Mesodermal cell (in vitro differentiated cells): ENCODE measurements at regions not wholly inside any gene's neighbourhood (a gene's known extent, or its start where the extent isn't known, plus 50 kb on each side); places are given as distances from the start of the nearest gene placed in this dataset.

Source experiments
- H3K27ac ChIP-seq: 2 replicates; pipeline ENCODE4 v1.7.0; 2013; ENCODE audit warnings: mild to moderate bottlenecking, low read depth, low read length, moderate library complexity; ENCODE audit not compliant: severe bottlenecking
- H3K36me3 ChIP-seq: 2 replicates; pipeline ENCODE4 v1.7.1; 2013; ENCODE audit warnings: mild to moderate bottlenecking, low read length, moderate library complexity; ENCODE audit not compliant: control insufficient read depth, insufficient read depth
- H3K4me1 ChIP-seq: one replicate; pipeline ENCODE4 v1.7.1; 2013; ENCODE audit warnings: mild to moderate bottlenecking, low read length; ENCODE audit not compliant: insufficient read depth, control insufficient read depth, poor library complexity, severe bottlenecking
- H3K4me3 ChIP-seq: 2 replicates; pipeline ENCODE4 v1.7.0; 2013; ENCODE audit warnings: low read length, control low read depth, mild to moderate bottlenecking; ENCODE audit not compliant: insufficient read depth, poor library complexity, severe bottlenecking; ENCODE audit errors: extremely low read depth
- H3K9me3 ChIP-seq: 2 replicates; pipeline ENCODE4 v1.7.1; 2013; ENCODE audit warnings: mild to moderate bottlenecking, low read length, moderate library complexity; ENCODE audit not compliant: control insufficient read depth
- WGBS, 2 experiments: methylation state at CpG; one replicate each; pipeline ENCODE4 v1.1.5; 2013; ENCODE audit warnings: missing lambda C conversion rate in 2 of 2; ENCODE audit not compliant: insufficient coverage in 2 of 2; 5-methylcytosine and 5-hydroxymethylcytosine counted together

GRCh38 chr16:86018941-86019340 is 120.0 kb downstream of the IRF8 start:
- peak overlapping the region; percentile 42 for H3K27ac ChIP-seq
- 78 to 90% methylated on average over 3 of the region's 8 CpGs for WGBS, 2 experiments

GRCh38 chr16:86019446-86020047 is 120.6 kb downstream of the IRF8 start:
- H3K4me3 ChIP-seq: no peak overlapping the region

More at GRCh38 chr16:86018941-86019340, 120.0 kb downstream of the IRF8 start:
- Histone ChIP-seq H3K4me3 (no peak overlapping the region), H3K36me3 (no peaks in the 10 kb centered on the region), H3K9me3 (peaks cover 10% of the 10 kb centered on the region), H3K4me1 (no peaks in the 10 kb centered on the region)

GRCh38 chr16:86020971-86021370 is 122.0 kb downstream of the IRF8 start:
- no peak overlapping the region for H3K27ac ChIP-seq
- 85 to 89% methylated on average over 6 of the region's 7 CpGs for WGBS, 2 experiments
- H3K9me3 ChIP-seq: peaks cover 10% of the 10 kb centered on the region
- H3K4me3 ChIP-seq: no peak overlapping the region
- H3K36me3 ChIP-seq: no peaks in the 10 kb centered on the region
- no peaks in the 10 kb centered on the region for H3K4me1 ChIP-seq

More at GRCh38 chr16:86019446-86020047, 120.6 kb downstream of the IRF8 start:
- Histone ChIP-seq H3K36me3 (no peaks in the 10 kb centered on the region), H3K27ac (no peak overlapping the region), H3K4me1 (no peaks in the 10 kb centered on the region), H3K9me3 (peaks cover 10% of the 10 kb centered on the region)
- WGBS, 2 experiments: 61 to 65% methylated on average over 11 of the region's 14 CpGs

- no peaks in the 10 kb centered on the region for H3K4me1 ChIP-seq
- WGBS, 2 experiments: 67 to 70% methylated on average over 5 to 7 of the region's 7 CpGs
- no peaks in the 10 kb centered on the region for H3K36me3 ChIP-seq
- peaks cover 10% of the 10 kb centered on the region for H3K9me3 ChIP-seq
- H3K4me3 ChIP-seq: no peak overlapping the region
- no peak overlapping the region for H3K27ac ChIP-seq
Measured at GRCh38 chr16:86022381-86022960, 123.5 kb downstream of the IRF8 start.

- H3K4me3 ChIP-seq: no peak overlapping the region
- H3K4me1 ChIP-seq: no peaks in the 10 kb centered on the region
- H3K9me3 ChIP-seq: peaks cover 9% of the 10 kb centered on the region
- H3K27ac ChIP-seq: no peak overlapping the region
- no peaks in the 10 kb centered on the region for H3K36me3 ChIP-seq
Measured at GRCh38 chr16:86024210-86024609, 125.2 kb downstream of the IRF8 start.

GRCh38 chr16:86025706-86026105 is 126.7 kb downstream of the IRF8 start:
- WGBS, 2 experiments: 81 to 100% methylated on average over 1 to 3 of the region's 3 CpGs
- H3K4me1 ChIP-seq: no peaks in the 10 kb centered on the region
- no peaks in the 10 kb centered on the region for H3K36me3 ChIP-seq
- H3K4me3 ChIP-seq: no peak overlapping the region
- no peaks in the 10 kb centered on the region for H3K9me3 ChIP-seq
- no peak overlapping the region for H3K27ac ChIP-seq

GRCh38 chr16:86026171-86026910 is 127.4 kb downstream of the IRF8 start:
- no peaks in the 10 kb centered on the region for H3K4me1 ChIP-seq
- no peak overlapping the region for H3K27ac ChIP-seq
- WGBS, 2 experiments: 81 to 85% methylated on average over 12 to 14 of the region's 15 CpGs
- H3K4me3 ChIP-seq: no peak overlapping the region
- peaks cover 3% of the 10 kb centered on the region for H3K9me3 ChIP-seq
- H3K36me3 ChIP-seq: no peaks in the 10 kb centered on the region

GRCh38 chr16:86026916-86027315 is 128.0 kb downstream of the IRF8 start:
- H3K4me1 ChIP-seq: no peaks in the 10 kb centered on the region
- H3K4me3 ChIP-seq: no peak overlapping the region
- H3K9me3 ChIP-seq: peaks cover 4% of the 10 kb centered on the region
- WGBS, 2 experiments: 73 to 80% methylated on average over 2 to 3 of the region's 7 CpGs
- no peak overlapping the region for H3K27ac ChIP-seq
- H3K36me3 ChIP-seq: no peaks in the 10 kb centered on the region

- Histone ChIP-seq H3K27ac (no peak overlapping the region), H3K36me3 (no peaks in the 10 kb centered on the region), H3K4me3 (no peak overlapping the region), H3K9me3 (peaks cover 4% of the 10 kb centered on the region), H3K4me1 (no peaks in the 10 kb centered on the region)
- WGBS, 2 experiments: 92 to 98% methylated on average over 6 to 9 of the region's 11 CpGs
Measured at GRCh38 chr16:86027373-86028126, 128.6 kb downstream of the IRF8 start.

- 48 to 55% methylated on average over 15 to 20 of the region's 20 CpGs for WGBS, 2 experiments
Measured at GRCh38 chr16:86029131-86029741, 130.3 kb downstream of the IRF8 start.

More at GRCh38 chr16:86029131-86029741, 130.3 kb downstream of the IRF8 start:
- Histone ChIP-seq H3K36me3 (no peaks in the 10 kb centered on the region), H3K4me3 (no peak overlapping the region), H3K27ac (no peak overlapping the region), H3K9me3 (peaks cover 4% of the 10 kb centered on the region), H3K4me1 (no peaks in the 10 kb centered on the region)
